HepG2 (cell line): ENCODE measurements at regions not wholly inside any gene's neighbourhood (a gene's known extent, or its start where the extent isn't known, plus 50 kb on each side); places are given as distances from the start of the nearest gene placed in this dataset.

Experiments
- POLR2AphosphoS2 ChIP-seq: IDR thresholded peaks from 2 replicates; pipeline ENCODE4 v1.6.1; 2011; ENCODE audit warnings: low read depth, low read length, improper control_type of control experiment
- SRF ChIP-seq: IDR thresholded peaks from 2 replicates; pipeline ENCODE4 v1.6.1; 2011; ENCODE audit warnings: mild to moderate bottlenecking, low read depth, low read length, moderate library complexity
- TF ChIP-seq, protein P1 (sequence below): sonication (generic); formaldehyde crosslinking; IDR thresholded peaks from 2 replicates; pipeline ENCODE4 v1.5.0; 2020; ENCODE audit warnings: mild to moderate bottlenecking, missing genetic modification reagents, moderate library complexity
- TF ChIP-seq, protein P2 (sequence below): fragments of 450-650 bp; IDR thresholded peaks from 2 replicates; pipeline ENCODE4 v1.6.1; 2016

DNA sequence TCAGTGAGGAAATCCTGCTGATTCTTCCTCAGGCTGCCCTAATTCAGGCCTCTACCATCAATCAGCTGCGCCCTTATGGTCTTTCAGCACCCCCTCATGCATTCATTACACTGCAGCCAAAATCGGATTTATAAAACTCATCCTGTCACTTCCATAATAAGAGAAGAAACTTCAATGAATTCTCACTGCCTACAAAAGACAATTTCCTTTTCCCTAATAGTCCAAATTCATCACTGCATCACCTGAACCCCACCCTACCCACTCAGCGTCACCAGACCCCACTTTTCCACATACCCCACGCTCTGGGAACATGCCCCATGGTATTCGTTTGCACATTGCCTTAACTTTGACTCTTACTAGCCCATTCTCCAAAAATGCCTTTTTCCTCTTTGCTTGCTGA lies 92.0 kb downstream of the C13orf42 start:
- TF ChIP-seq POLR2AphosphoS2 (no peak), SRF (no peak)
- TF ChIP-seq, protein P1, sequence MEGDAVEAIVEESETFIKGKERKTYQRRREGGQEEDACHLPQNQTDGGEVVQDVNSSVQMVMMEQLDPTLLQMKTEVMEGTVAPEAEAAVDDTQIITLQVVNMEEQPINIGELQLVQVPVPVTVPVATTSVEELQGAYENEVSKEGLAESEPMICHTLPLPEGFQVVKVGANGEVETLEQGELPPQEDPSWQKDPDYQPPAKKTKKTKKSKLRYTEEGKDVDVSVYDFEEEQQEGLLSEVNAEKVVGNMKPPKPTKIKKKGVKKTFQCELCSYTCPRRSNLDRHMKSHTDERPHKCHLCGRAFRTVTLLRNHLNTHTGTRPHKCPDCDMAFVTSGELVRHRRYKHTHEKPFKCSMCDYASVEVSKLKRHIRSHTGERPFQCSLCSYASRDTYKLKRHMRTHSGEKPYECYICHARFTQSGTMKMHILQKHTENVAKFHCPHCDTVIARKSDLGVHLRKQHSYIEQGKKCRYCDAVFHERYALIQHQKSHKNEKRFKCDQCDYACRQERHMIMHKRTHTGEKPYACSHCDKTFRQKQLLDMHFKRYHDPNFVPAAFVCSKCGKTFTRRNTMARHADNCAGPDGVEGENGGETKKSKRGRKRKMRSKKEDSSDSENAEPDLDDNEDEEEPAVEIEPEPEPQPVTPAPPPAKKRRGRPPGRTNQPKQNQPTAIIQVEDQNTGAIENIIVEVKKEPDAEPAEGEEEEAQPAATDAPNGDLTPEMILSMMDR (CRISPR knock-in tag) = no peak
- TF ChIP-seq, protein P2, sequence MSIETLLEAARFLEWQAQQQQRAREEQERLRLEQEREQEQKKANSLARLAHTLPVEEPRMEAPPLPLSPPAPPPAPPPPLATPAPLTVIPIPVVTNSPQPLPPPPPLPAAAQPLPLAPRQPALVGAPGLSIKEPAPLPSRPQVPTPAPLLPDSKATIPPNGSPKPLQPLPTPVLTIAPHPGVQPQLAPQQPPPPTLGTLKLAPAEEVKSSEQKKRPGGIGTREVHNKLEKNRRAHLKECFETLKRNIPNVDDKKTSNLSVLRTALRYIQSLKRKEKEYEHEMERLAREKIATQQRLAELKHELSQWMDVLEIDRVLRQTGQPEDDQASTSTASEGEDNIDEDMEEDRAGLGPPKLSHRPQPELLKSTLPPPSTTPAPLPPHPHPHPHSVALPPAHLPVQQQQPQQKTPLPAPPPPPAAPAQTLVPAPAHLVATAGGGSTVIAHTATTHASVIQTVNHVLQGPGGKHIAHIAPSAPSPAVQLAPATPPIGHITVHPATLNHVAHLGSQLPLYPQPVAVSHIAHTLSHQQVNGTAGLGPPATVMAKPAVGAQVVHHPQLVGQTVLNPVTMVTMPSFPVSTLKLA = no peak
